ENCODE measurements at regions not wholly inside any gene's neighbourhood (a gene's known extent, or its start where the extent isn't known, plus 50 kb on each side); places are given as distances from the start of the nearest gene placed in this dataset.
"Not testable (repeated sequence)": the region's sequence is repeated elsewhere in the genome, so short reads cannot be mapped to it uniquely, and the experiment has no call there.

DNA sequence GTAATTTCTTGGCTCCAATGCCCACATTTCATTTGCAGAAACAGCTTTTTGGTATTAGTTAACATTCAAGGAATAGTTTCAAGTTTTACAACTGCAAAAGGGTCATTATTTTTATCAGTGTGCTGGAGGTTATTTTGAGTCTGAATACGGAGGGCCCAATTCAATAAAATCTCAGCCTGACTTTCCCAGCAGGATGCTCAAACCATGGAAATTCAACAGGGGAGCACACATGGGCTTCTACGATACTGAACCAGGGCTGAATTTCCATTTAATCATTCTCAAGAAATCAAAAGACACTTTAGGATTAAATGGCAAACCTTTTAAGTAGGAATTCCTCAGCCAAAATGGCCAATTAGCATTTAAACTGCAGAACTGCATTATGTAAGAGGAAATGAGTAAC, 700.9 kb upstream of the ANKRD30A start:
- TF ChIP-seq, protein P1, sequence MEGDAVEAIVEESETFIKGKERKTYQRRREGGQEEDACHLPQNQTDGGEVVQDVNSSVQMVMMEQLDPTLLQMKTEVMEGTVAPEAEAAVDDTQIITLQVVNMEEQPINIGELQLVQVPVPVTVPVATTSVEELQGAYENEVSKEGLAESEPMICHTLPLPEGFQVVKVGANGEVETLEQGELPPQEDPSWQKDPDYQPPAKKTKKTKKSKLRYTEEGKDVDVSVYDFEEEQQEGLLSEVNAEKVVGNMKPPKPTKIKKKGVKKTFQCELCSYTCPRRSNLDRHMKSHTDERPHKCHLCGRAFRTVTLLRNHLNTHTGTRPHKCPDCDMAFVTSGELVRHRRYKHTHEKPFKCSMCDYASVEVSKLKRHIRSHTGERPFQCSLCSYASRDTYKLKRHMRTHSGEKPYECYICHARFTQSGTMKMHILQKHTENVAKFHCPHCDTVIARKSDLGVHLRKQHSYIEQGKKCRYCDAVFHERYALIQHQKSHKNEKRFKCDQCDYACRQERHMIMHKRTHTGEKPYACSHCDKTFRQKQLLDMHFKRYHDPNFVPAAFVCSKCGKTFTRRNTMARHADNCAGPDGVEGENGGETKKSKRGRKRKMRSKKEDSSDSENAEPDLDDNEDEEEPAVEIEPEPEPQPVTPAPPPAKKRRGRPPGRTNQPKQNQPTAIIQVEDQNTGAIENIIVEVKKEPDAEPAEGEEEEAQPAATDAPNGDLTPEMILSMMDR (IDR thresholded peaks at IDR 0.05; ENCODE audit: low read length, missing control alignments), result no peak
- no peak for DNase-seq (ENCODE audit: low read depth)
- H3K4me3 ChIP-seq (replicated peaks; ENCODE audit: low read depth, low read length), result no peak overlapping the region

DNA sequence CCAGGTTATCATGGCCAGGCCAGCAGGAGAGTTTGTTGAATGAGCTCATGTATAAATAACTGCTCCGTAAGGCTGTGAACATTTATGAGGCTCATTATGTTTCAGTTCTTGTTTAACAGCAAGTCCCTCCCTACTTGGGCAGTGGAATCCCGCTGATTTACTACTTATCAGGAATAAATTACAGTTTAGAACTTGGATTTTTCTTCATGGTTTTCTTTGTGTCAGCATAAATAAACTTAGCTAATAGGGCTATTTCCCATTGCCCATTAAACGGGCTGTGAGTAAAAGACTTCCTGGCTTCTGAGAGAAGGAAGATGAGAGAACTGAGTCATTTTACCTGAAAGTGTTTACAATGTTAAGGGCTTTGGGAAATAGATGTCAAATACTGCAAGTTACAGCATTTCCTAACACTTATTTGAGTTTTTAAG, 701.6 kb upstream of the ANKRD30A start:
- TF ChIP-seq, protein P1 (IDR thresholded peaks at IDR 0.05; ENCODE audit: low read length, missing control alignments), result no peak
- no peak overlapping the region for H3K4me3 ChIP-seq (replicated peaks; ENCODE audit: low read depth, low read length)
- DNase-seq (ENCODE audit: low read depth), result no peak

DNA sequence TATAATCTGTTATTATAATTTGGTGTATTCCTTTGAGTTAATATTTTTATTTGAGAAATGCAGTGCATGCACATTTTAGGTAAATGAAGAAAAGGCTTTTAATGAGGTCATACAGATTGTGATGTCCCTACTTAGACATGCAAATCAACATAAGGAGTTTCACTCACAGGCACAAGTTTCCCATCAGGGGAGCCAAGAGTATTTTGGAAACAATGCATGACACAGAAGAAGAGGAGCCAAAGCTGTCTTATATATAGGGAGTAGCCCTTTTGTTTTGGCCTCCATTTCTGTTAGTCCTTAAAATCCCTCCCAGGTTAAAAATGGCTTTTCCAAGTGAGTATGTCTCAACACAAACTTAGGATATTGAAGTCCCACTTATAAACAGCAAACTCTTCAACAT, 703.4 kb upstream of the ANKRD30A start:
- TF ChIP-seq, protein P1 (IDR thresholded peaks at IDR 0.05; ENCODE audit: low read length, missing control alignments), result no peak
- no peak overlapping the region for H3K4me3 ChIP-seq (replicated peaks; ENCODE audit: low read depth, low read length)
- no peak for DNase-seq (ENCODE audit: low read depth)

DNA sequence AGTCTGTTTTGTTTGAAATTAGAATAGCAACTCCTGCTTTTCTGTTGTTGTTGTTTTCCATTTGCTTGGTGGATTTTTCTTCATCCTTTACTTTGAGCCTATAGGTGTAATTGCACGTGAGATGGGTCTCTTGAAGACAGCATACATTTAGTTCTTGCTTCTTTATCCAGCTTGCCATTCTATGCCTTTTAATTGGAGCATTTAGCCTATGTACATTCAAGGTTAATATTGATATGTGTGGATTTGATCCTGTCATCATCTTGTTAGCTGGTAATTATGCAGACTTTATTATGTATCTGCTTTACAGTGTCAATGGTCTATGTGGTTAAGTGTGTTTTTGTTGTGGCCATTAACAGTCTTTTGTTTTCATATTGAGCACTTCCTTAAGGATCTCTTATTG, 708.9 kb upstream of the ANKRD30A start:
- TF ChIP-seq, protein P1 (IDR thresholded peaks at IDR 0.05; ENCODE audit: low read length, missing control alignments), result no peak
- DNase-seq (ENCODE audit: low read depth), result no peak
- no peak overlapping the region for H3K4me3 ChIP-seq (replicated peaks; ENCODE audit: low read depth, low read length)

DNA sequence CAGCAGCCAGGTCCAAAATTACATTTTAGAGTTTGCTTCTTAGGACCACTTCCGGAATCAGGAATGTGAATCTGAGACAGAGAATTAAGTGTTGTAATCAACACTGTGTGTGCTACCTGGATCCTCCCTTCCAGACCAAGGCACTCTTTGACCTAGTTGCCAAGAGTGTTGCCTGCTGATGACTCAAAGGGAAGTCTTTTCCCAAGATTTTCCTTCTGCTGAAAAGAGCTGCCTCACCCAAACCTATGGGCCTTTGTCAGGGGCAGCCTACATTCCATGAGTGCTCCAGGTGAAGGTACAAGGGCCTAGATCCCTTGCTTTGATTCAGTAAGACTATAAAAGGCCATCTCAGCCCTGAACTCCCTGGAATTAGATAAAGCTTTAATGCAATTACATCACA, 712.5 kb upstream of the ANKRD30A start:
- no peak for DNase-seq (ENCODE audit: low read depth)
- TF ChIP-seq, protein P1 (IDR thresholded peaks at IDR 0.05; ENCODE audit: low read length, missing control alignments), result no peak
- H3K4me3 ChIP-seq (replicated peaks; ENCODE audit: low read depth, low read length), result no peak overlapping the region

DNA sequence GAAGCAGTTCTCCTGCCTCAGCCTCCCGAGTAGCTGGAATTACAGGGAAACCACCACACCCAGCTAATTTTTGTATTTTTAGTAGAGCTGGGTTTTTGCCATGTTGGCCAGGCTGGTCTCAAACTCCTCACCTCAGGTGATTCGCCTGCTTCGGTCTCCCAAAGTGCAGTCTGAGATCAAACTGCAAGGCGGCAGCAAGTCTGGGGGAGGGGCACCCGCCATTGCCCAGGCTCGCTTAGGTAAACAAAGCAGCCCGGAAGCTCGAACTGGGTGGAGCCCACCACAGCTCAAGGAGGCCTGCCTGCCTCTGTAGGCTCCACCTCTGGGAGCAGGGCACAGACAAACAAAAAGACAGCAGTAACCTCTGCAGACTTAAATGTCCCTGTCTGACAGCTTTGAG, 725.2 kb upstream of the ANKRD30A start:
- DNase-seq (ENCODE audit: low read depth); H3K4me3 ChIP-seq (replicated peaks; ENCODE audit: low read depth, low read length): not testable (repeated sequence)

DNA sequence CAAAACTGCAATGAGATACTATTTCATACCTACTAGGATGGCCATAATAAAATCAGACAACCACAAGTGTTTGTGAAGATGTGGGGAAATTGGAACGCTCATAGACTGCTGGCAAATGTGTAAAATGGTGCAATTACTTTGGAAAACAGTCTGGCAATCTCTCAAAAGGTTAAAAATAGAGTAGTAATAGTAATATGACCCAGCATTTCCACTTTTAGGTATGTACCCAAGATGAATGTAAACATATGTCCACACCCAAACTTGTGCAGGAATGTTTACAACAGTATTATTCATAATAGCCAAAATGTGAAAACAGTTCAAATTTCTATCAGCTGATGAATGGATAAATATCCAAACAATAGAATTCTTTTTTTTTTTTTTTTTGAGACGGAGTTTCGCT, 731.6 kb upstream of the ANKRD30A start:
- H3K4me3 ChIP-seq (replicated peaks; ENCODE audit: low read depth, low read length), result no peak overlapping the region
- DNase-seq (ENCODE audit: low read depth), result peak; percentile 9
- TF ChIP-seq, protein P1 (IDR thresholded peaks at IDR 0.05; ENCODE audit: low read length, missing control alignments), result no peak

DNA sequence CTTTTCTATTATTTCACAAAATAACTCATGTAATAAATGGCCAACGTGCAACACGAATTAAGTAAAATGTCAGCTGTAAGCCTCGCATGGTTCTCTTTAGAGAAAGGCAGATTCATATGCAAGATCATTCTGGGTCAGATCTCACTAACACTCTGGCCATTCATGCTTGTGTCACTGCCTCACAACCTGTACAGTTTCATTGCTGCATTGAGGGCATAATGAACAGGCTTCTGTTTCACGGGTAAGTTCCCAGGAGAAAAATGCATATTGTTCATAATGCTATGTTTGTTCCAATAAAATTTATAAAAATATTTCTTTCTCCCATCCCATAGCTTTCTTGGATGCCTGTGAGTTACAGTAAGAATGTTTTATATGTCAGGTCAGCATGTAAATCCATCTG, 734.0 kb upstream of the ANKRD30A start:
- TF ChIP-seq, protein P1 (IDR thresholded peaks at IDR 0.05; ENCODE audit: low read length, missing control alignments), result no peak
- no peak overlapping the region for H3K4me3 ChIP-seq (replicated peaks; ENCODE audit: low read depth, low read length)
- DNase-seq (ENCODE audit: low read depth), result no peak
